ENCODE measurements at regions not wholly inside any gene's neighbourhood (a gene's known extent, or its start where the extent isn't known, plus 50 kb on each side); places are given as distances from the start of the nearest gene placed in this dataset.

GRCh38 chr7:4552985-4553384 lies 129.1 kb upstream of the FOXK1 start:
- no peaks in the 10 kb centered on the region for H3F3A ChIP-seq (ENCODE audit: insufficient read depth, low read length, poor library complexity, severe bottlenecking)
- H3K27ac ChIP-seq (ENCODE audit: low read length), result no peak overlapping the region
- H2AFZ ChIP-seq (ENCODE audit: low read depth, low read length), result no peak overlapping the region
- no peaks in the 10 kb centered on the region for H4K20me1 ChIP-seq (ENCODE audit: insufficient read depth)
- H3K4me2 ChIP-seq (ENCODE audit: low read length), result no peak overlapping the region
- H3K9me2 ChIP-seq (ENCODE audit: insufficient read depth, low read length), result no peaks in the 10 kb centered on the region
- no peaks in the 10 kb centered on the region for H3K36me3 ChIP-seq (ENCODE audit: insufficient read depth, low read length)
- no peak overlapping the region for H3K9ac ChIP-seq (ENCODE audit: low read length)
- no peak for TF ChIP-seq TAF1 (IDR thresholded peaks at IDR 0.05; ENCODE audit: low read depth)
- H3K79me2 ChIP-seq (replicated peaks; ENCODE audit: insufficient read depth, low read length), result no peaks in the 10 kb centered on the region
- no peaks in the 10 kb centered on the region for H3K27me3 ChIP-seq (ENCODE audit: insufficient read depth, low read depth, low read length)
- no peak overlapping the region for H3K4me3 ChIP-seq (ENCODE audit: low read length)
- peaks cover 13% of the 10 kb centered on the region for H3K9me3 ChIP-seq (ENCODE audit: low read length)

- H2AFZ ChIP-seq (ENCODE audit: low read depth, low read length), result no peak overlapping the region
- no peak overlapping the region for H3K9ac ChIP-seq (ENCODE audit: low read length)
- H3K4me3 ChIP-seq (ENCODE audit: low read length), result no peak overlapping the region
- no peaks in the 10 kb centered on the region for H3K27me3 ChIP-seq (ENCODE audit: insufficient read depth, low read depth, low read length)
- no peaks in the 10 kb centered on the region for H3K9me2 ChIP-seq (ENCODE audit: insufficient read depth, low read length)
- H4K20me1 ChIP-seq (ENCODE audit: insufficient read depth), result no peaks in the 10 kb centered on the region
- no peak for TF ChIP-seq REST (IDR thresholded peaks at IDR 0.05; ENCODE audit: borderline replicate concordance)
- TF ChIP-seq EP300 (conservative IDR thresholded peaks at IDR 0.05; ENCODE audit: poor library complexity, severe bottlenecking), result no peak
- TF ChIP-seq POLR2AphosphoS5 (IDR thresholded peaks at IDR 0.05), result no peak
- TF ChIP-seq MXI1 (conservative IDR thresholded peaks at IDR 0.05; ENCODE audit: poor library complexity, severe bottlenecking), result no peak
- TF ChIP-seq EZH2 (IDR thresholded peaks at IDR 0.05; ENCODE audit: borderline replicate concordance, insufficient read depth, low read length, poor library complexity, severe bottlenecking), result no peak
- TF ChIP-seq CTCF (IDR thresholded peaks at IDR 0.05; ENCODE audit: poor library complexity, severe bottlenecking), result no peak
- TF ChIP-seq RAD21 (conservative IDR thresholded peaks at IDR 0.05), result no peak
- TF ChIP-seq SMC3 (conservative IDR thresholded peaks at IDR 0.05; ENCODE audit: poor library complexity), result no peak
- TF ChIP-seq TAF1 (IDR thresholded peaks at IDR 0.05; ENCODE audit: low read depth), result no peak
- H3K36me3 ChIP-seq (ENCODE audit: insufficient read depth, low read length), result no peaks in the 10 kb centered on the region
- no peak overlapping the region for H3K27ac ChIP-seq (ENCODE audit: low read length)
- H3F3A ChIP-seq (ENCODE audit: insufficient read depth, low read length, poor library complexity, severe bottlenecking), result no peaks in the 10 kb centered on the region
- no peaks in the 10 kb centered on the region for H3K79me2 ChIP-seq (replicated peaks; ENCODE audit: insufficient read depth, low read length)
- no peak overlapping the region for H3K4me2 ChIP-seq (ENCODE audit: low read length)
- peaks cover 5% of the 10 kb centered on the region for H3K9me3 ChIP-seq (ENCODE audit: low read length)
Observed at GRCh38 chr7:4556868-4557793, 125.0 kb upstream of the FOXK1 start.

Data from neural cell (in vitro differentiated cells).